ENCODE measurements at regions not wholly inside any gene's neighbourhood (a gene's known extent, or its start where the extent isn't known, plus 50 kb on each side); places are given as distances from the start of the nearest gene placed in this dataset.

DNA sequence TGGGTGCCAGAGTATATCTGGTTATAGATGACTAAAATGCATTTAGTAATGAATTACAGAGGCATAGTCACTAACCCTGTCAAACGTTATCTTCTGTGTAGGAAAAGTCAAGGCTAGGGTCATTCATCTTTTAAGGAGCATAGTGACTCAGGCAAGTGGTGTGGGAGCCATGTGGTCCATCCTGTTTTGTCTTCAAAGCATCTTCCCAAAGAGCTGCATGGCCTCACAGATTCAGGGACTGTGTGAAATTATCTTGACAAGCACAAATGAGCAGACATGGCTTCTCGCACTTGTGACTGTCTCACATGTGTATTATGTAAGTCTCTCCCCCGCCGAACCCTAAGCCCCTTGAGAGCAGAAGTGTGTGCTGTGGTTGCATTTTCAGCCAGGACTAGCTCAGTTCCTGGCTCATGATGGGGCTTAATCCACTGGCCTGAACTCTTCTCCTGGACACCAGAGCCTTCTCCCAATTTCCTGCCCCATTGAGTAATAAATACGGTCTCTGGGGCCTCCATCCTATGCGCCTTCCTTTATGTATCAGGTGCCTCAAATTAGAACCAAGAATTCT is 769.1 kb downstream of the QKI start:
- no peak for DNase-seq (ENCODE audit: low read depth, low spot score)
- in situ Hi-C loops (cut with HindIII; ENCODE audit: low pct_unique_long_range_greater_than_20kb, low sequenced_read_pairs): no loop called here

- in situ Hi-C loops (cut with HindIII; ENCODE audit: low pct_unique_long_range_greater_than_20kb, low sequenced_read_pairs): no loop called here
- DNase-seq (ENCODE audit: low read depth, low spot score): no peak
Observed at GRCh38 chr6:164178679-164179332, 764.3 kb downstream of the QKI start.

DNA sequence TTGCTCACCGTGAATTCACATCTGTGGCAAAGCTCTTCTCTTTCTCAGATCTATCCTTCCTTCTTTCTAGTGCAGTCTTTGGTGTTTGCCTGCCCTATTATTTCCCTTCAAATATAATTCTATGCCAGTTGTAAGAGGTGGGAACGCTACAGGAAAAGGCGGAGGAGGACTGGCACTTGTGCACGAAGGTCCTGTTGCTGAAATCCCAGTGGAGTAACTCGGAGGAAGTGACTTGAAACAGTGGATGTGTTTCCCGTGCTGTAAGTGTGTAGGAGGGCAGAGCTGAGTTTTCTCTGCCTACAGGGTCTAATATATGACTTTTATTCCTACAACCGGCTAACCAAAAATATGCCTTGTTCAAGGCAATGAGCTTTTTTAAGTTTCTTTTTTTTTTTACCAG is 754.8 kb downstream of the QKI start:
- no peak for DNase-seq (ENCODE audit: low read depth, low spot score)
- in situ Hi-C loops (cut with HindIII; ENCODE audit: low pct_unique_long_range_greater_than_20kb, low sequenced_read_pairs): no loop called here

DNA sequence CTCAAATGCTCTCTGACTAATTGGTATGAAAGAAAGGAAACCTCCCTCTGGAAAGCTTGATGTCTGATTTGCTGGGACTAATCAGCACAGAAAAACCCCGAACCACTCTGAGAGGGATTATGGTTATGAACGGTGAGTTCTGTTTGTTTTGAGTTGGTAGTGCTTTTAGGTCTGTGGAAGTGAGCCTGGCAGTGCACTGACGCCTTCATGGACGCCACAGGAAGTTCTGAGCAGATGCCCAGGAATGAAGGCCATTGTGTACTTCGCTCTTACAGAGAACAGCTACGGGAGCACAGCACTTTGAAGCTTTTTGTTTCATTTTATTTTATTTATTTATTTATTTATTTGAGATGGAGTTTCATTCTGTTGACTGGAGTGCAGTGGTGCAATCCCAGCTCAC is 754.1 kb downstream of the QKI start:
- DNase-seq (ENCODE audit: low read depth, low spot score): no peak
- in situ Hi-C loops (cut with HindIII; ENCODE audit: low pct_unique_long_range_greater_than_20kb, low sequenced_read_pairs): no loop called here

DNA sequence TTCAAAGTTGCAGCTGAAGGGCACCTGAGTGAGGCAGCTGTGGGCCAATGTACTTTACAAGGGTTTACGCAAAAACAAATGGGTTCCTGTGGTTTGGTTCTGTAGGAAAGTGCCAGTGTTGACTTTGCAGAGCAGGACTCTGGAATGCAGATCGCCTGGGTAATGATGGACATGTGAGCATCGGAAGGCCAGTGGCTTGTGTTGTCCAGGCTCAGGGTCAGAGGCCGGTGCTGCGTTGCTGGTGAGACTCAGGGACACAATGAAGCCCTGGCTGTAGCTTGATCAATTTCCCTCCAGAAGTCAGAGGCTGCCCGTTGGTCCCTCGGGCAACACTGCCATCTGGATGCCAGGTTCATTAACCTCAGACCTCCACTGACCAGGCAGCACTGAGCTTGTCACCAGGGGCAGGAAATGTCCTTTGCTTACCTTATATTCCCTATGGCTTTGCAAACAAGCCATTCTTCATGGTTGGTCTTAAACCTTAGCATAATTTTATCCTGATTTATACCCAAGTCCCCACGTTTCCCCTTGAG is 753.4 kb downstream of the QKI start:
- in situ Hi-C loops (cut with HindIII; ENCODE audit: low pct_unique_long_range_greater_than_20kb, low sequenced_read_pairs): no loop called here
- DNase-seq (ENCODE audit: low read depth, low spot score): no peak

- no peak for DNase-seq (ENCODE audit: low read depth, low spot score)
- in situ Hi-C loops (cut with HindIII; ENCODE audit: low pct_unique_long_range_greater_than_20kb, low sequenced_read_pairs): no loop called here
Observed at GRCh38 chr6:164166996-164167395, 752.5 kb downstream of the QKI start.

GRCh38 chr6:164166515-164166914 is 752.0 kb downstream of the QKI start:
- in situ Hi-C loops (cut with HindIII; ENCODE audit: low pct_unique_long_range_greater_than_20kb, low sequenced_read_pairs): no loop called here
- DNase-seq (ENCODE audit: low read depth, low spot score): no peak

DNA sequence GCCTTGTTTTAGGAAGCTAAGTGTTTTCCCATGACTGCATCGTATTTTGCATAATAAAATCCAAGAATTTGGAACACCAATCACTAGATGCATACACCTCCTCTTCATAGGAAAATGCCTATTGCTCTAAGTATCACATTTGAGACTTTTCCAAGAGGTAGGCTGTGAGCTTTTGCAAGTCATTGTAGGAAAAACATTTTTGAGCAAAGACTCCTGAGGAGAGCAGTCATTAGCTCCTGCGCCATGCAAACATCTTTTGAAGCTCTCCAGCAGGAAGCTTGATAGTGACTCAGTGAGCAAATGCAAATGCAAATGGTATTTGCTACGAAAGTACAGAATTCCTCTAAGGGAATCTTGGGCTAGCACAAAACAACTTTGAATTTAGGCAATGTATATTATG is 750.4 kb downstream of the QKI start:
- in situ Hi-C loops (cut with HindIII; ENCODE audit: low pct_unique_long_range_greater_than_20kb, low sequenced_read_pairs): no loop called here
- DNase-seq (ENCODE audit: low read depth, low spot score): no peak

DNA sequence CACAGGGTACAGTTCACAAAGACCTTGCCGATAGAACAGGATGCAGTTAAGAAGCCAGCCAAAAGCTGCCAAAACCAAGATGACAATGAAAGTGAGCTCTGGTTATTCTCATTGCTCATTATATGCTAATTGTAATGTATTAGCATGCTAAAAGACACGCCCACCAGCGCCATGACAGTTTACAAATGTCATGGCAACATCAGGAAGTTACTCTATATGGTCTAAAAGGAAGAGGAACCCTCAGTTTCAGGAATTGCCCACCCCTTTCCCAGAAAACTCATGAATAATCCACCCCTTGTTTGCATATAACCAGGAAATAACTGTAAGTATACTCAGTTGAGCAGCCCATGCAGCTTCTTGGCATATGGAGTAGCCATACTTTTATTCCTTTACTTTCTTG is 748.7 kb downstream of the QKI start:
- no peak for DNase-seq (ENCODE audit: low read depth, low spot score)
- in situ Hi-C loops (cut with HindIII; ENCODE audit: low pct_unique_long_range_greater_than_20kb, low sequenced_read_pairs): no loop called here

- DNase-seq (ENCODE audit: low read depth, low spot score): no peak
- in situ Hi-C loops (cut with HindIII; ENCODE audit: low pct_unique_long_range_greater_than_20kb, low sequenced_read_pairs): no loop called here
Observed at GRCh38 chr6:164159061-164159460, 744.5 kb downstream of the QKI start.

DNA sequence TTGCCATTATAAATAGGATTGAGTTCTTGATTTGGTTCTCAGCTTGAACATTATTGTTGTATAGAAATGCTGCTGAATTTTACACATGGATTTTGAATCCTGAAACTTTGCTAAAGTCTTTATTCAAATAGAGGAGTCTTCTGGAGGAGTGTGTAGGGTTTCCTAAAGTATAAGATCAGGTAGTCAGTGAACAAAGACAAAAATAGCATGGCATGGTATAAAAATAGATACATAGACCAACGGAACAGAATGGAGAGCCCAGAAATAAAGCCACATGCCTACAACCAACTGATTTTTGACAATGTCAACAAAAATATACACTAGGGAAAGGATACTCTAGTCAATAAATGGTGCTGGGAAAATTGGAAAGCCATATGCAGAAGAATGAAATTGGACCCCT is 740.1 kb downstream of the QKI start:
- no peak for DNase-seq (ENCODE audit: low read depth, low spot score)
- in situ Hi-C loops (cut with HindIII; ENCODE audit: low pct_unique_long_range_greater_than_20kb, low sequenced_read_pairs): no loop called here

GRCh38 chr6:164152611-164153010 is 738.1 kb downstream of the QKI start:
- in situ Hi-C loops (cut with HindIII; ENCODE audit: low pct_unique_long_range_greater_than_20kb, low sequenced_read_pairs): no loop called here
- no peak for DNase-seq (ENCODE audit: low read depth, low spot score)

DNA sequence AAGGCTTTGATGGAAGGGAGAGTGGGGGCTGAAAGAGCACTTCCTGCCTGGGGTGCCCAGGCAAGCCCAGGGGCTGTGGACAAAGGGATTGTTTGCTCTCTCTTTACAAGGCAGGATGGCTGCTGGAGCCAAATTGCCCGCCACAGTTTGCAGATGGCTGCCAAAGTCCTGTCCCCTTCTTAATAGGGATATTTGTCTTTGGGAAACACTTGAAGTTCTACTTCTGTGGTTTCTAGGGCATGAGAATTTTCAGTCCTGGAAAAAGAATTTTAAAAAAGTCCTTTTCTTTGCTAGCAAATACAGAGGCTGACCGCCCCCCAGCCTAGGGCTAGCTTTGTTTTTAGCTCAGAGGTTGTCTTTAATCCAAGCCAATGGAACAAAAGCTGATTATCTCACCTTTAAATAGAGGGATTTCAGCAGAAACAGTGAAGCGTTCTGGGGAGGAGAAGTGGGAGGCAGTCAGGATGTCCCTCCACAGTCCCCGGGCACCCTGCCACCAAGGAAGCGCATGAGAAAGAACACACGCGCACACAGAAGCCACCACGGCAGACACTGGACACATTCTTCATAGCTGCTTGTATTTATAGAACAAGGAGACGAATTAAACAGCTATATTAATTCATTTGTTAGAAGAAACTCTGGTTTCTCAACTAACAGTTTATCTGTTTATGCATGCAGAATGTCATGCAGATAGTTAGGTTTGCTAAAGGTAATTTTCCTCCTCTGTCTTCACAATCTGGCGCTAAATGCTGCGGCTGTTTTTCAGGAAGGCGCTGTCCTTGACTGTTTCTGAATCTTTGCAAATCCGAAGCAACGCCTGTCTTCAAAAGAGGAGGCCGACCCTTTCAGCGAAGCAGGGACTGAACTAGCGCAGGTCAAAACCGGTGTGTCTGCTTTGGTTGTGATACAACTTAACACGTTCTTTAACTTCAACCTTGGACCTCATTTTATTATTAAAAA is 736.9 kb downstream of the QKI start:
- DNase-seq (ENCODE audit: low read depth, low spot score): peak; percentile 86
- in situ Hi-C loops (cut with HindIII; ENCODE audit: low pct_unique_long_range_greater_than_20kb, low sequenced_read_pairs): no loop called here

DNA sequence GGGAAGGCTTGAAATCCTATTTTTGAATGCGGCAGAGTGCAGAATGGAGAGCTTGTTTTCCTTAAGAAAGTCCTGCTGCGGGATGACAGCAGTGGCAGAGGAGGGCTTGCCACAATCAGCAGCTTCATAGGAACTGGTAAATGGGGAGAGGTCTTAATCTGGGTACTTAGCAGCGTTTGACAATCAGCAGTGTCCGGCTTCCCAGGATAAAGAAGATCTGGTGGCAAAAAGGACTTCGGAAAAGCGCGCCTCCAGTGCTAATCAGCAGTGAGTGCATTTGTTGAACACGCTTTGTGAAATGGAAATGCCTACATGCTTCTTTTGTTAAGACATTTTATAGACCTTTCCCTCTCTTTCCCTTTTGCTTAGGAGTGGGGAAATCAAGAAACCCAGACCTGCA is 735.7 kb downstream of the QKI start:
- in situ Hi-C loops (cut with HindIII; ENCODE audit: low pct_unique_long_range_greater_than_20kb, low sequenced_read_pairs): no loop called here
- no peak for DNase-seq (ENCODE audit: low read depth, low spot score)

- DNase-seq (ENCODE audit: low read depth, low spot score): no peak
- in situ Hi-C loops (cut with HindIII; ENCODE audit: low pct_unique_long_range_greater_than_20kb, low sequenced_read_pairs): no loop called here
Observed at GRCh38 chr6:164148788-164149187, 734.3 kb downstream of the QKI start.

DNA sequence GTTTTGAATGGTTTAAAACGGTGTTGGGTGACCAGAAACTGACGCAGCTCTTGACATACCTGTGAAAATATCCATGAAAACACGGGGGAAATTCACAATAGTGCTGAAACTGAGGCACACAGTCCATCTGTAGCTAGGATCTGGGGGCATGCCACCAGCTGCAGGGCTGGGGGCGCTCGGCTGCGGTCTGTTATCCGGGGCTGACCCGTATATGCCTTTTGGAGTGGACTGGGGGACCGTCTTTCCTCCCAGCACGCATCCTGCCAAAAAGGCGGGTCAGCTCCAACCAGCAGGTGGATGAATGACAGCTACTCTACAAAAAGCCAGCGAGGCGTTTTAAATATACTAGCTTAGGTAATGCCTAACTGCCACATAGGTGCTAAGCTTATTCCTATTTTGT is 729.8 kb downstream of the QKI start:
- in situ Hi-C loops (cut with HindIII; ENCODE audit: low pct_unique_long_range_greater_than_20kb, low sequenced_read_pairs): no loop called here

GRCh38 chr6:164142322-164142721 is 727.8 kb downstream of the QKI start:
- no peak for DNase-seq (ENCODE audit: low read depth, low spot score)
- in situ Hi-C loops (cut with HindIII; ENCODE audit: low pct_unique_long_range_greater_than_20kb, low sequenced_read_pairs): no loop called here

More for the DNA sequence above, 729.8 kb downstream of the QKI start:
- DNase-seq (ENCODE audit: low read depth, low spot score): no peak

GRCh38 chr6:164135511-164136132 is 721.1 kb downstream of the QKI start:
- DNase-seq (ENCODE audit: low read depth, low spot score): no peak
- in situ Hi-C loops (cut with HindIII; ENCODE audit: low pct_unique_long_range_greater_than_20kb, low sequenced_read_pairs): no loop called here
